ENCODE measurements at regions not wholly inside any gene's neighbourhood (a gene's known extent, or its start where the extent isn't known, plus 50 kb on each side); places are given as distances from the start of the nearest gene placed in this dataset.

DNA sequence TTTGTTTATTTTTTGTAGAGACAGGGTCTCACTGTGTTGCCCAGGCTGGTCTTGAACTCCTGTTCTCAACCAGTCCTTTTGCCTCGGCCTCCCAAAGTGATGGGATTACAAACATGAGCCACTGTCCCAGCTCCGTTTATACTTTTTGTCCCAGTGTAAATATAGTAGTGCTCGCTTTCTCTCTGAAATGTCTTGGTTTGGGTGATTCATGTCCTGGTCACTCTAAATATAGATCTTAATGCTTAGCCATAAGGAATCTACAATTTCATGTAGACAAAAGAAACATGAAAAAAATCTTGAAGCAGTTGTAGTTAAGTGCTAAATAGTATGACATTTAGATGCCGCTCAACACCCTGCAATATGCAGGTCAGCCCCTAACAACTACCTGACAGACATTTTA lies 126.9 kb downstream of the KATNIP start:
- no peaks in the 10 kb centered on the region for H3K27me3 ChIP-seq (ENCODE audit: insufficient read depth, poor library complexity, severe bottlenecking)
- H3K27ac ChIP-seq (replicated peaks) = no peak overlapping the region
- no peak for TF ChIP-seq SPI1 (IDR thresholded peaks at IDR 0.05; ENCODE audit: borderline replicate concordance, low read depth)
- TF ChIP-seq, protein P1, sequence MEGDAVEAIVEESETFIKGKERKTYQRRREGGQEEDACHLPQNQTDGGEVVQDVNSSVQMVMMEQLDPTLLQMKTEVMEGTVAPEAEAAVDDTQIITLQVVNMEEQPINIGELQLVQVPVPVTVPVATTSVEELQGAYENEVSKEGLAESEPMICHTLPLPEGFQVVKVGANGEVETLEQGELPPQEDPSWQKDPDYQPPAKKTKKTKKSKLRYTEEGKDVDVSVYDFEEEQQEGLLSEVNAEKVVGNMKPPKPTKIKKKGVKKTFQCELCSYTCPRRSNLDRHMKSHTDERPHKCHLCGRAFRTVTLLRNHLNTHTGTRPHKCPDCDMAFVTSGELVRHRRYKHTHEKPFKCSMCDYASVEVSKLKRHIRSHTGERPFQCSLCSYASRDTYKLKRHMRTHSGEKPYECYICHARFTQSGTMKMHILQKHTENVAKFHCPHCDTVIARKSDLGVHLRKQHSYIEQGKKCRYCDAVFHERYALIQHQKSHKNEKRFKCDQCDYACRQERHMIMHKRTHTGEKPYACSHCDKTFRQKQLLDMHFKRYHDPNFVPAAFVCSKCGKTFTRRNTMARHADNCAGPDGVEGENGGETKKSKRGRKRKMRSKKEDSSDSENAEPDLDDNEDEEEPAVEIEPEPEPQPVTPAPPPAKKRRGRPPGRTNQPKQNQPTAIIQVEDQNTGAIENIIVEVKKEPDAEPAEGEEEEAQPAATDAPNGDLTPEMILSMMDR (IDR thresholded peaks at IDR 0.05; ENCODE audit: insufficient read depth, low read length) = no peak
- TF ChIP-seq POLR2AphosphoS5 (IDR thresholded peaks at IDR 0.05; ENCODE audit: low read depth) = no peak
- TF ChIP-seq, protein P2, sequence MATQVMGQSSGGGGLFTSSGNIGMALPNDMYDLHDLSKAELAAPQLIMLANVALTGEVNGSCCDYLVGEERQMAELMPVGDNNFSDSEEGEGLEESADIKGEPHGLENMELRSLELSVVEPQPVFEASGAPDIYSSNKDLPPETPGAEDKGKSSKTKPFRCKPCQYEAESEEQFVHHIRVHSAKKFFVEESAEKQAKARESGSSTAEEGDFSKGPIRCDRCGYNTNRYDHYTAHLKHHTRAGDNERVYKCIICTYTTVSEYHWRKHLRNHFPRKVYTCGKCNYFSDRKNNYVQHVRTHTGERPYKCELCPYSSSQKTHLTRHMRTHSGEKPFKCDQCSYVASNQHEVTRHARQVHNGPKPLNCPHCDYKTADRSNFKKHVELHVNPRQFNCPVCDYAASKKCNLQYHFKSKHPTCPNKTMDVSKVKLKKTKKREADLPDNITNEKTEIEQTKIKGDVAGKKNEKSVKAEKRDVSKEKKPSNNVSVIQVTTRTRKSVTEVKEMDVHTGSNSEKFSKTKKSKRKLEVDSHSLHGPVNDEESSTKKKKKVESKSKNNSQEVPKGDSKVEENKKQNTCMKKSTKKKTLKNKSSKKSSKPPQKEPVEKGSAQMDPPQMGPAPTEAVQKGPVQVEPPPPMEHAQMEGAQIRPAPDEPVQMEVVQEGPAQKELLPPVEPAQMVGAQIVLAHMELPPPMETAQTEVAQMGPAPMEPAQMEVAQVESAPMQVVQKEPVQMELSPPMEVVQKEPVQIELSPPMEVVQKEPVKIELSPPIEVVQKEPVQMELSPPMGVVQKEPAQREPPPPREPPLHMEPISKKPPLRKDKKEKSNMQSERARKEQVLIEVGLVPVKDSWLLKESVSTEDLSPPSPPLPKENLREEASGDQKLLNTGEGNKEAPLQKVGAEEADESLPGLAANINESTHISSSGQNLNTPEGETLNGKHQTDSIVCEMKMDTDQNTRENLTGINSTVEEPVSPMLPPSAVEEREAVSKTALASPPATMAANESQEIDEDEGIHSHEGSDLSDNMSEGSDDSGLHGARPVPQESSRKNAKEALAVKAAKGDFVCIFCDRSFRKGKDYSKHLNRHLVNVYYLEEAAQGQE (IDR thresholded peaks at IDR 0.05; ENCODE audit: insufficient replicate concordance, low read depth) = no peak
- TF ChIP-seq GABPA (IDR thresholded peaks at IDR 0.05; ENCODE audit: low read depth) = no peak
- no peak overlapping the region for H3K4me3 ChIP-seq (replicated peaks; ENCODE audit: insufficient read depth, low read length)
- DNase-seq (ENCODE audit: low read depth in 1 of 2, low spot score in 1 of 2) = no peak

DNA sequence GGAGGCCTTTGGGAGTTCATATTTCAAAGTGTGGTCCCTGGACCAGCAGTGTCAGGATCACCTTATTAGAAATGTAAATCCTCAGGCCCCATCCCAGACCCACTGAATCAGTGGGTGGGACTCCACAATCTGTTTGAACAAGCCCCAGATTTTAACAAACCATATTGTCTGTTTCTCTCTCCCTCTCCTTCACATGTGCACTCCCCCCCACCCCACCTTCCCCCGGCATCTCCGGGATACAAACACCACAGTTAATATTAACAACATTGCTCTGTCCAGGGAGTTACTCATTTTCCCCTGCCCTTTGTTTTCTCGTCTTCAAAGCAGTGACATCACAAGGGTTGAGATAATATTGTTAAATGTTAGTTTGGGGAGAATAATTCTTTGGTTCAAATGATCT lies 127.3 kb downstream of the KATNIP start:
- DNase-seq (ENCODE audit: low read depth in 1 of 2, low spot score in 1 of 2) = no peak
- Histone ChIP-seq H3K27ac (replicated peaks) (no peak overlapping the region), H3K4me3 (replicated peaks; ENCODE audit: insufficient read depth, low read length) (no peak overlapping the region), H3K27me3 (ENCODE audit: insufficient read depth, poor library complexity, severe bottlenecking) (no peaks in the 10 kb centered on the region)
- TF ChIP-seq POLR2AphosphoS5 (IDR thresholded peaks at IDR 0.05; ENCODE audit: low read depth) (no peak), GABPA (IDR thresholded peaks at IDR 0.05; ENCODE audit: low read depth) (no peak), SPI1 (IDR thresholded peaks at IDR 0.05; ENCODE audit: borderline replicate concordance, low read depth) (no peak)
- TF ChIP-seq, protein P2 (IDR thresholded peaks at IDR 0.05; ENCODE audit: insufficient replicate concordance, low read depth) = no peak
- TF ChIP-seq, protein P1 (IDR thresholded peaks at IDR 0.05; ENCODE audit: insufficient read depth, low read length) = no peak

DNA sequence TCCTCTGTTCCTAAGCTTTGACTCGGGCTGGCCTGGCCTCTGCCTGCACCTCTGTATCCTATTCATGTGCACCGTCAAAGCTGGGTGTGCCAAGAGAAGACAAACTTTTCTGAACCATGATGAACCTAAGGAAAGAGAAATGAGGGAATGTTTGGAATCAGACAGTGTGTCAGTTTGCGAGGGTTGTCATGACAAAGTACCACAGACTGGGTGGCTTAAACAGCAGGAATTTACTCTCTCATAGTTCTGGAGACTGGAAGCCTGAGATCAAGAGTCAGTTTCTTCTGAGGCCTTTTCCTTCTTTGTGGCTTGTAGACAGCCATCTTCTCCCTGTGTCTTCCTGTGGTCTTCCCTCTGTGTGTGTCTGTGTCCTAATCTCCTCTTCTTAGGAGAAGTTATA lies 129.0 kb downstream of the KATNIP start:
- Histone ChIP-seq H3K4me3 (replicated peaks; ENCODE audit: insufficient read depth, low read length) (no peak overlapping the region), H3K27me3 (ENCODE audit: insufficient read depth, poor library complexity, severe bottlenecking) (no peaks in the 10 kb centered on the region), H3K27ac (replicated peaks) (no peak overlapping the region)
- TF ChIP-seq, protein P2 (IDR thresholded peaks at IDR 0.05; ENCODE audit: insufficient replicate concordance, low read depth) = no peak
- no peak for TF ChIP-seq SPI1 (IDR thresholded peaks at IDR 0.05; ENCODE audit: borderline replicate concordance, low read depth)
- no peak for TF ChIP-seq GABPA (IDR thresholded peaks at IDR 0.05; ENCODE audit: low read depth)
- TF ChIP-seq, protein P1 (IDR thresholded peaks at IDR 0.05; ENCODE audit: insufficient read depth, low read length) = no peak
- no peak for TF ChIP-seq POLR2AphosphoS5 (IDR thresholded peaks at IDR 0.05; ENCODE audit: low read depth)
- DNase-seq (ENCODE audit: low read depth in 1 of 2, low spot score in 1 of 2) = no peak

Data from HL-60 (cell line).